ENCODE measurements at regions not wholly inside any gene's neighbourhood (a gene's known extent, or its start where the extent isn't known, plus 50 kb on each side); places are given as distances from the start of the nearest gene placed in this dataset.

- no peak for TF ChIP-seq CTCF (IDR thresholded peaks at IDR 0.05)
- Histone ChIP-seq H3K9me3 (no peaks in the 10 kb centered on the region), H3K4me3 (no peak overlapping the region), H3K27me3 (replicated peaks; ENCODE audit: insufficient read depth) (no peaks in the 10 kb centered on the region), H3K27ac (no peak overlapping the region), H3K4me1 (ENCODE audit: control insufficient read depth in 1 of 2, low read depth in 2 of 2) (no peaks in the 10 kb centered on the region), H3K36me3 (no peaks in the 10 kb centered on the region)
- no peak for ATAC-seq (ENCODE audit: insufficient number of reproducible peaks, low FRiP score, low read depth)
- no peak for DNase-seq (ENCODE audit: low spot score)
Measured at GRCh38 chr1:38222891-38223290, 176.3 kb upstream of the POU3F1 start.

- no peak for ATAC-seq (ENCODE audit: insufficient number of reproducible peaks, low FRiP score, low read depth)
- H3K27ac ChIP-seq, result no peak overlapping the region
- no peaks in the 10 kb centered on the region for H3K9me3 ChIP-seq
Measured at GRCh38 chr1:38221006-38221649, 174.5 kb upstream of the POU3F1 start.

GRCh38 chr1:38217316-38217715 is 170.7 kb upstream of the POU3F1 start:
- ATAC-seq (ENCODE audit: insufficient number of reproducible peaks, low FRiP score, low read depth), result no peak
- H3K36me3 ChIP-seq, result no peaks in the 10 kb centered on the region
- no peak overlapping the region for H3K27ac ChIP-seq
- H3K4me1 ChIP-seq (ENCODE audit: control insufficient read depth in 1 of 2, low read depth in 2 of 2), result no peaks in the 10 kb centered on the region
- no peak for DNase-seq (ENCODE audit: low spot score)
- no peak for TF ChIP-seq CTCF (IDR thresholded peaks at IDR 0.05)
- H3K4me3 ChIP-seq, result no peak overlapping the region
- no peaks in the 10 kb centered on the region for H3K27me3 ChIP-seq (replicated peaks; ENCODE audit: insufficient read depth)
- no peaks in the 10 kb centered on the region for H3K9me3 ChIP-seq

More at GRCh38 chr1:38221006-38221649, 174.5 kb upstream of the POU3F1 start:
- Histone ChIP-seq H3K36me3 (no peaks in the 10 kb centered on the region), H3K4me1 (ENCODE audit: control insufficient read depth in 1 of 2, low read depth in 2 of 2) (no peaks in the 10 kb centered on the region), H3K27me3 (replicated peaks; ENCODE audit: insufficient read depth) (no peaks in the 10 kb centered on the region), H3K4me3 (no peak overlapping the region)
- no peak for DNase-seq (ENCODE audit: low spot score)
- no peak for TF ChIP-seq CTCF (IDR thresholded peaks at IDR 0.05)

- Histone ChIP-seq H3K4me1 (ENCODE audit: control insufficient read depth in 1 of 2, low read depth in 2 of 2) (no peaks in the 10 kb centered on the region), H3K4me3 (no peak overlapping the region), H3K27me3 (replicated peaks; ENCODE audit: insufficient read depth) (no peaks in the 10 kb centered on the region), H3K9me3 (no peaks in the 10 kb centered on the region), H3K36me3 (no peaks in the 10 kb centered on the region), H3K27ac (no peak overlapping the region)
- ATAC-seq (ENCODE audit: insufficient number of reproducible peaks, low FRiP score, low read depth) (no peak), DNase-seq (ENCODE audit: low spot score) (no peak)
- TF ChIP-seq CTCF (IDR thresholded peaks at IDR 0.05), result no peak
Measured at GRCh38 chr1:38213646-38214434, 167.2 kb upstream of the POU3F1 start.

- no peak for TF ChIP-seq CTCF (IDR thresholded peaks at IDR 0.05)
- no peaks in the 10 kb centered on the region for H3K9me3 ChIP-seq
- no peak overlapping the region for H3K27ac ChIP-seq
- no peaks in the 10 kb centered on the region for H3K36me3 ChIP-seq
- DNase-seq (ENCODE audit: low spot score) (no peak), ATAC-seq (ENCODE audit: insufficient number of reproducible peaks, low FRiP score, low read depth) (no peak)
- no peaks in the 10 kb centered on the region for H3K4me1 ChIP-seq (ENCODE audit: control insufficient read depth in 1 of 2, low read depth in 2 of 2)
- H3K27me3 ChIP-seq (replicated peaks; ENCODE audit: insufficient read depth), result no peaks in the 10 kb centered on the region
- H3K4me3 ChIP-seq, result no peak overlapping the region
Measured at GRCh38 chr1:38210895-38211177, 164.2 kb upstream of the POU3F1 start.

Measured in thoracic aorta (tissue), 2 donors.